SU-DHL-6 (cell line): ENCODE measurements at regions not wholly inside any gene's neighbourhood (a gene's known extent, or its start where the extent isn't known, plus 50 kb on each side); places are given as distances from the start of the nearest gene placed in this dataset.

Experiments
- H2AFZ ChIP-seq: fragments of 200-600 bp; sonication (generic); 2 replicates; pipeline ENCODE4 v1.6.1; 2014; ENCODE audit warnings: low read depth, mild to moderate bottlenecking, moderate library complexity, mixed read lengths, antibody characterized with exemption, low read length; ENCODE audit not compliant: severe bottlenecking
- H3F3A ChIP-seq: fragments of 200-600 bp; shearing (Covaris generic); 2 replicates; pipeline ENCODE4 v1.6.0; 2016; ENCODE audit warnings: antibody characterized with exemption, mild to moderate bottlenecking; ENCODE audit not compliant: insufficient read depth
- H3K27ac ChIP-seq: fragments of 200-600 bp; sonication (generic); 2 replicates; pipeline ENCODE4 v1.5.1; 2016; ENCODE audit warnings: low read depth, mild to moderate bottlenecking, low read length, moderate library complexity, mixed read lengths
- H3K27me3 ChIP-seq: fragments of 200-600 bp; sonication (generic), shearing (Covaris generic); 2 replicates; pipeline ENCODE4 v1.6.0; 2014; ENCODE audit warnings: mild to moderate bottlenecking, low read length
- H3K36me3 ChIP-seq: fragments of 200-600 bp; sonication (generic); 2 replicates; pipeline ENCODE4 v1.6.1; 2014; ENCODE audit warnings: mild to moderate bottlenecking, low read length, mixed read lengths
- H3K4me2 ChIP-seq: fragments of 300-600, 200-600 bp; shearing (Covaris generic), sonication (generic); 2 replicates; pipeline ENCODE4 v1.6.0; 2014; ENCODE audit warnings: low read length, low read depth, mild to moderate bottlenecking; ENCODE audit not compliant: poor library complexity, severe bottlenecking
- H3K4me3 ChIP-seq: fragments of 200-600 bp; sonication (generic); 2 replicates; pipeline ENCODE4 v1.5.1; 2014; ENCODE audit warnings: antibody characterized with exemption, low read length, mild to moderate bottlenecking, mixed read lengths; ENCODE audit not compliant: insufficient read depth, poor library complexity, severe bottlenecking
- H3K79me2 ChIP-seq: fragments of 200-600 bp; sonication (generic); 2 replicates; pipeline ENCODE4 v1.6.1; 2014; ENCODE audit warnings: mild to moderate bottlenecking, low read length, moderate library complexity; ENCODE audit not compliant: insufficient read depth
- H3K9ac ChIP-seq: fragments of 200-600 bp; sonication (generic); 2 replicates; pipeline ENCODE4 v1.7.0; 2014; ENCODE audit warnings: mild to moderate bottlenecking, low read length
- H3K9me2 ChIP-seq: fragments of 200-600 bp; sonication (generic); replicated peaks from 2 replicates; pipeline ENCODE4 v1.6.1; 2014; ENCODE audit warnings: low read length; ENCODE audit not compliant: insufficient read depth
- H3K9me3 ChIP-seq: fragments of 200-600 bp; sonication (generic); 2 replicates; pipeline ENCODE4 v1.6.1; 2014; ENCODE audit warnings: low read length, mixed read lengths; ENCODE audit not compliant: insufficient read depth
- H4K20me1 ChIP-seq: fragments of 200-600 bp; sonication (generic); 2 replicates; pipeline ENCODE4 v1.6.1; 2014; ENCODE audit warnings: low read depth, mild to moderate bottlenecking, antibody characterized with exemption, low read length, moderate library complexity, mixed read lengths
- CTCF ChIP-seq: fragments of 200-600 bp; sonication (generic); IDR thresholded peaks from one replicate; pipeline ENCODE4 v1.5.1; 2017; ENCODE audit warnings: antibody characterized with exemption, mild to moderate bottlenecking, low read length, moderate library complexity; ENCODE audit not compliant: insufficient read depth, poor library complexity, severe bottlenecking
- EZH2phosphoT487 ChIP-seq: fragments of 200-600 bp; sonication (generic), shearing (Covaris generic); conservative IDR thresholded peaks from 2 replicates; pipeline ENCODE4 v1.6.1; 2018; ENCODE audit warnings: mild to moderate bottlenecking, antibody characterized with exemption, low read length, moderate library complexity, mixed read lengths

- TF ChIP-seq CTCF (no peak), EZH2phosphoT487 (no peak)
- Histone ChIP-seq H2AFZ (no peak overlapping the region), H3K9ac (no peak overlapping the region), H4K20me1 (no peaks in the 10 kb centered on the region), H3K9me3 (no peaks in the 10 kb centered on the region), H3F3A (no peaks in the 10 kb centered on the region), H3K4me3 (no peak overlapping the region), H3K27me3 (no peaks in the 10 kb centered on the region), H3K27ac (no peak overlapping the region), H3K4me2 (no peak overlapping the region), H3K36me3 (no peaks in the 10 kb centered on the region), H3K9me2 (no peaks in the 10 kb centered on the region), H3K79me2 (no peaks in the 10 kb centered on the region)
These were observed 55.2 kb upstream of the RAB18 start for GRCh38 chr10:27448921-27449320.

- H3K27ac ChIP-seq, result no peak overlapping the region
- no peak overlapping the region for H2AFZ ChIP-seq
- H3K36me3 ChIP-seq, result no peaks in the 10 kb centered on the region
- no peak for TF ChIP-seq EZH2phosphoT487
- TF ChIP-seq CTCF, result no peak
- H3K4me3 ChIP-seq, result no peak overlapping the region
- no peak overlapping the region for H3K4me2 ChIP-seq
- H4K20me1 ChIP-seq, result no peaks in the 10 kb centered on the region
- no peaks in the 10 kb centered on the region for H3K27me3 ChIP-seq
- no peak overlapping the region for H3K9ac ChIP-seq
- no peaks in the 10 kb centered on the region for H3K9me2 ChIP-seq
- H3K9me3 ChIP-seq, result no peaks in the 10 kb centered on the region
- H3K79me2 ChIP-seq, result no peaks in the 10 kb centered on the region
- H3F3A ChIP-seq, result no peaks in the 10 kb centered on the region
These were observed 56.6 kb upstream of the RAB18 start for GRCh38 chr10:27447540-27447939.

GRCh38 chr10:27446091-27446918 lies 57.8 kb upstream of the RAB18 start:
- no peak overlapping the region for H3K9ac ChIP-seq
- H3K4me2 ChIP-seq, result no peak overlapping the region
- H4K20me1 ChIP-seq, result no peaks in the 10 kb centered on the region
- no peak overlapping the region for H2AFZ ChIP-seq
- no peaks in the 10 kb centered on the region for H3K36me3 ChIP-seq
- no peaks in the 10 kb centered on the region for H3K9me2 ChIP-seq
- H3K9me3 ChIP-seq, result no peaks in the 10 kb centered on the region
- no peak overlapping the region for H3K4me3 ChIP-seq
- H3K27ac ChIP-seq, result no peak overlapping the region
- H3K27me3 ChIP-seq, result no peaks in the 10 kb centered on the region
- no peaks in the 10 kb centered on the region for H3K79me2 ChIP-seq
- H3F3A ChIP-seq, result no peaks in the 10 kb centered on the region
- no peak for TF ChIP-seq CTCF
- no peak for TF ChIP-seq EZH2phosphoT487
